PC-3 (cell line): ENCODE measurements at regions not wholly inside any gene's neighbourhood (a gene's known extent, or its start where the extent isn't known, plus 50 kb on each side); places are given as distances from the start of the nearest gene placed in this dataset.
"Not testable (repeated sequence)": the region's sequence is repeated elsewhere in the genome, so short reads cannot be mapped to it uniquely, and the experiment has no call there.

ENCODE experiments used
- ATAC-seq: fragments of 200-7000 bp; cut with Tn5 transposase; 2 replicates; pipeline ENCODE4 v1.9.1; 2020; ENCODE audit warnings: mild to moderate bottlenecking, moderate library complexity
- BruUV-seq: library from RNA; stranded (reverse); fragments of 400-500 nt; replicated peaks from 2 replicates; lab custom pipeline; 2021; lab: Mats Ljungman, UMichigan
- CTCF ChIA-PET: fragments of 300-600 bp; sonication (Branson Sonifier 250); formaldehyde crosslinking; loops from one replicate; lab custom pipeline; 2022; ENCODE audit warnings: antibody characterized with exemption; lab: Charles Lee
- POLR2A ChIA-PET: fragments of 300-600 bp; sonication (Branson Sonifier 250); formaldehyde crosslinking; loops from one replicate; lab custom pipeline; 2022; ENCODE audit warnings: antibody characterized with exemption; ENCODE audit not compliant: unreplicated experiment; lab: Charles Lee
- DNase-seq: peaks from one replicate; pipeline ENCODE4 v3.0.0-alpha.2; 2015
- H2AFZ ChIP-seq: fragments of 300-600 bp; sonication (generic); 2 replicates; pipeline ENCODE4 v1.6.0; 2016; ENCODE audit warnings: antibody characterized with exemption, low read length
- H3F3A ChIP-seq: fragments of 300-600 bp; sonication (generic); one replicate; pipeline ENCODE4 v1.6.0; 2017; ENCODE audit warnings: antibody characterized with exemption, low read length, control low read depth, mild to moderate bottlenecking; ENCODE audit not compliant: unreplicated experiment
- H3K27ac ChIP-seq: fragments of 300-600 bp; sonication (generic); 2 replicates; pipeline ENCODE4 v1.5.1; 2016; ENCODE audit warnings: mild to moderate bottlenecking, low read length
- H3K27me3 ChIP-seq: fragments of 300-600 bp; sonication (generic); 2 replicates; pipeline ENCODE4 v1.6.1; 2016; ENCODE audit warnings: low read length, mixed read lengths
- H3K36me3 ChIP-seq: fragments of 300-600 bp; sonication (generic); 2 replicates; pipeline ENCODE4 v1.6.1; 2016; ENCODE audit warnings: low read depth, mixed run types, low read length, mixed read lengths
- H3K4me1 ChIP-seq: fragments of 300-600 bp; sonication (generic); 2 replicates; pipeline ENCODE4 v1.5.1; 2016; ENCODE audit warnings: low read length; ENCODE audit not compliant: insufficient read depth
- H3K4me2 ChIP-seq: fragments of 300-600 bp; sonication (generic); 2 replicates; pipeline ENCODE4 v1.6.0; 2016; ENCODE audit warnings: low read length
- H3K4me3 ChIP-seq: fragments of 300-600 bp; sonication (generic); 2 replicates; pipeline ENCODE4 v1.5.1; 2016; ENCODE audit warnings: mild to moderate bottlenecking, low read length, mixed read lengths
- H3K79me2 ChIP-seq: fragments of 300-600 bp; sonication (generic); 2 replicates; pipeline ENCODE4 v1.6.1; 2017; ENCODE audit warnings: low read length, mixed read lengths
- H3K9ac ChIP-seq: fragments of 300-600 bp; sonication (generic); 2 replicates; pipeline ENCODE4 v1.6.0; 2016; ENCODE audit warnings: mild to moderate bottlenecking, low read length
- H3K9me2 ChIP-seq: fragments of 300-600 bp; sonication (generic); replicated peaks from 2 replicates; pipeline ENCODE4 v1.6.1; 2016; ENCODE audit warnings: mixed run types, low read length, mixed read lengths
- H3K9me3 ChIP-seq: fragments of 300-600 bp; sonication (generic); 2 replicates; pipeline ENCODE4 v1.6.1; 2016; ENCODE audit warnings: low read length, mixed read lengths
- H4K20me1 ChIP-seq: fragments of 300-600 bp; sonication (generic); 2 replicates; pipeline ENCODE4 v1.6.1; 2016; ENCODE audit warnings: low read length, mixed read lengths
- EZH2 ChIP-seq: fragments of 300-600 bp; sonication (generic); IDR thresholded peaks from one replicate; pipeline ENCODE4 v1.6.1; 2017; ENCODE audit warnings: antibody characterized with exemption, mild to moderate bottlenecking, low read length; ENCODE audit not compliant: unreplicated experiment
- EZH2phosphoT487 ChIP-seq: fragments of 300-600 bp; sonication (generic); IDR thresholded peaks from 2 replicates; pipeline ENCODE4 v1.6.1; 2018; ENCODE audit warnings: mild to moderate bottlenecking, antibody characterized with exemption, low read length, borderline replicate concordance
- intact Hi-C: fragments of 100-400 bp; cut with micrococcal nuclease; formaldehyde crosslinking; loops from 2 replicates; pipeline ENCODE4 v1.9.0; 2023
- TF ChIP-seq, protein P1 (sequence below): fragments of 300-600 bp; sonication (generic); conservative IDR thresholded peaks from 2 replicates; pipeline ENCODE4 v1.5.1; 2017; ENCODE audit warnings: antibody characterized with exemption, low read depth, mild to moderate bottlenecking, low read length

DNA sequence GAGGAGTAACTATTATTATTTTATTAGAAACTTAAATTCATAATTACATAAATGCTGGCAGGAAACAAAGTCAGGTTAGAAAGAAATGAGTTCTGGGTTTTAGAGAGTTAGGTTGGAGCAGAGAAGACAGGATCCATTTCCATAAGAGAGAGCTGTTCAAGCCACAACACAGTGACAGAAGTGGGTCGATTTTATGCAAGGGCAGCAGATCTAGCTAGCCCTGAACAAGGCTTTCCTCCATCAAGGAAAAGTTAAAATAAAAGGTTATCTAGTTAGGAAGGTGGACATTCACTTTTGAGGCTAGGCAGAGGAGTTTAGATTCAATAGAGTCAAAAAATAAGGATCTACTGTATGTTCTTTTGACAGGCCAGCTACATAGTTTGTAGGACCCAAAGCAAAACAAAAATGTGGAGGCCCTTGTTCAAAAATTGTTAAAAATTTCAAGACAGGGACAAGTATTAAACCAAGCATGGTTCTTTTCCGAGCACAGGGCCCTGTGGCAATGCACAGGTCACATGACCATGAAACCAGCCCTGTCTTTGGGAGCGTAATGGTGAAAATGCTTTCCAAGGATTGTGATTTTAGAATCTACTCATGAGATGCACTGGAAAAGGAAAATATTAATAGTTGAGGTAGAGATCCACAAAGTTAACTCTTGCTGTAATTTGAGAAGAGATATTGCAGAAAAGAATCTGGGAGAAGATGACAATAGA lies 91.2 kb upstream of the CREB1 start:
- POLR2A ChIA-PET = no interaction called here
- Histone ChIP-seq H3K27me3 (no peaks in the 10 kb centered on the region), H3K4me2 (no peak overlapping the region), H3K36me3 (no peaks in the 10 kb centered on the region), H3K4me1 (no peaks in the 10 kb centered on the region), H3K9me2 (no peaks in the 10 kb centered on the region), H4K20me1 (no peaks in the 10 kb centered on the region), H3K79me2 (no peaks in the 10 kb centered on the region), H2AFZ (no peak overlapping the region), H3K9ac (no peak overlapping the region), H3F3A (no peaks in the 10 kb centered on the region), H3K4me3 (no peak overlapping the region), H3K9me3 (no peaks in the 10 kb centered on the region), H3K27ac (no peak overlapping the region)
- intact Hi-C loops = no loop called here
- TF ChIP-seq EZH2 (no peak), EZH2phosphoT487 (no peak)
- TF ChIP-seq, protein P1, sequence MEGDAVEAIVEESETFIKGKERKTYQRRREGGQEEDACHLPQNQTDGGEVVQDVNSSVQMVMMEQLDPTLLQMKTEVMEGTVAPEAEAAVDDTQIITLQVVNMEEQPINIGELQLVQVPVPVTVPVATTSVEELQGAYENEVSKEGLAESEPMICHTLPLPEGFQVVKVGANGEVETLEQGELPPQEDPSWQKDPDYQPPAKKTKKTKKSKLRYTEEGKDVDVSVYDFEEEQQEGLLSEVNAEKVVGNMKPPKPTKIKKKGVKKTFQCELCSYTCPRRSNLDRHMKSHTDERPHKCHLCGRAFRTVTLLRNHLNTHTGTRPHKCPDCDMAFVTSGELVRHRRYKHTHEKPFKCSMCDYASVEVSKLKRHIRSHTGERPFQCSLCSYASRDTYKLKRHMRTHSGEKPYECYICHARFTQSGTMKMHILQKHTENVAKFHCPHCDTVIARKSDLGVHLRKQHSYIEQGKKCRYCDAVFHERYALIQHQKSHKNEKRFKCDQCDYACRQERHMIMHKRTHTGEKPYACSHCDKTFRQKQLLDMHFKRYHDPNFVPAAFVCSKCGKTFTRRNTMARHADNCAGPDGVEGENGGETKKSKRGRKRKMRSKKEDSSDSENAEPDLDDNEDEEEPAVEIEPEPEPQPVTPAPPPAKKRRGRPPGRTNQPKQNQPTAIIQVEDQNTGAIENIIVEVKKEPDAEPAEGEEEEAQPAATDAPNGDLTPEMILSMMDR = no peak
- ATAC-seq = no peak
- no peak for DNase-seq
- no TSS peak for BruUV-seq
- CTCF ChIA-PET = no interaction called here

DNA sequence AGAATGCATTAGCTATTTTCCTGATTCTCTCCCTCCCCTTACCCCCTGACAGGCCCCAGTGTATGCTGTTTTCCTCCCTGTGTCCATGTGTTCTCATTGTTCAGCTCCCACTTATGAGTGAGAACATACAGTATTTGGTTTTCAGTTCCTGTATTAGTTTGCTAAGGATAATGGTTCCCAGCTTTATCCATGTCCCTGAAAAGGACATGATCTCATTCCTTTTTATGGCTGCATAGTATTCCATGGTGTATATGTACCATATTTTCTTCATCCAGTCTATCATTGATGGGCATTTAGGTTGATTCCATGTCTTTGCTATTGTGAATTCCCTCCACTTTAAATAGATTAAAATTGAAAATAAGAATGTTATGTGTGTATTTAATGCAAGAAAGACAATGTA lies 89.9 kb upstream of the CREB1 start:
- H4K20me1 ChIP-seq, POLR2A ChIA-PET, H3K4me3 ChIP-seq, ATAC-seq, CTCF ChIA-PET, H3K4me2 ChIP-seq, H3K9me2 ChIP-seq, H3K27me3 ChIP-seq, intact Hi-C loops, H3K36me3 ChIP-seq, H3K79me2 ChIP-seq, DNase-seq, H3K9me3 ChIP-seq, H2AFZ ChIP-seq, BruUV-seq, H3K27ac ChIP-seq, H3K4me1 ChIP-seq, H3F3A ChIP-seq, H3K9ac ChIP-seq: not testable (repeated sequence)

DNA sequence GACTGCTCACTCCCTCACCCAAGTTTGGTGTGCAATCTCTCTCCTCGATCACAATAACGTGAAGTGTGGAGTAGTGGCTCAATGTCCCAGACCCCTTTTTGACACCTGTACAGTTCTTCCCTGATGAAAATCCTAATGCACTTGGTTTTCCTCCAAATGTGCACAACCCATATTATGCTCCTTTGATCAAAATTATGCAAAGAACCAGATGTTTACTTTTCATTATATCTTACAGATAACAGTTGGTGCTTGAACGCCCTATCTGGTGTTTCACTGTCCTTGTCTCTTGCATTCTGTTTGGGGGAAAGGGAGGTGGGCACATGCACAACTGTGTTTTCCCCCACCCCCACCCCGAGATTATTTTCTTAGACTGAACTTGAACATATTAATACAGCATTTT lies 85.0 kb upstream of the CREB1 start:
- Histone ChIP-seq H3F3A (no peaks in the 10 kb centered on the region), H3K27me3 (no peaks in the 10 kb centered on the region), H3K9me2 (no peaks in the 10 kb centered on the region), H3K9me3 (no peaks in the 10 kb centered on the region), H3K27ac (no peak overlapping the region), H4K20me1 (no peaks in the 10 kb centered on the region), H3K4me2 (no peak overlapping the region), H3K9ac (no peak overlapping the region), H2AFZ (no peak overlapping the region), H3K79me2 (no peaks in the 10 kb centered on the region), H3K4me1 (peaks cover 12% of the 10 kb centered on the region), H3K4me3 (no peak overlapping the region), H3K36me3 (no peaks in the 10 kb centered on the region)
- DNase-seq (no peak), ATAC-seq (no peak)
- ChIA-PET CTCF (no interaction called here), POLR2A (no interaction called here)
- TF ChIP-seq, protein P1 = no peak
- TF ChIP-seq EZH2phosphoT487 (no peak), EZH2 (no peak)
- intact Hi-C loops = no loop called here
- no TSS peak for BruUV-seq
